ENCODE measurements at regions not wholly inside any gene's neighbourhood (a gene's known extent, or its start where the extent isn't known, plus 50 kb on each side); places are given as distances from the start of the nearest gene placed in this dataset.

DNA sequence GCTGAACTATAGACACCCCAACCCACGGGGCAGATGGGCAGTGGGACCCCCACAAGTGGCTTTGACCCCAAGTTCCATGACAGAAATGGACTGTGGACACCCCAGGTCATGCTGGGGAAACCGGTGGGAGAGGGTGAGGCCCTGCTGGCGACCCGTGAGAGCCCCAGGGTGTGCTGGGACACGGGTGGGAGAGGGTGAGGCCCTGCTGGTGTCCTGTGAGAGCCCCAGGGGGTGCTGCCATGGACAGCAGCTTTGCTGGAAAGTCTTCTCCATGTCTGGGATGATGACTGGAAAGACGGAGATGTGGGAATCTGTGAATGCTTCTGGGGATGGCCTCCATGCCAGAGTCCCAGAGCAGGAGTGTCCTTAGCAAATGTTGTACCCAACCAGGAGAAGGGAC, 148.4 kb downstream of the URI1 start:
- TF ChIP-seq, protein P1, sequence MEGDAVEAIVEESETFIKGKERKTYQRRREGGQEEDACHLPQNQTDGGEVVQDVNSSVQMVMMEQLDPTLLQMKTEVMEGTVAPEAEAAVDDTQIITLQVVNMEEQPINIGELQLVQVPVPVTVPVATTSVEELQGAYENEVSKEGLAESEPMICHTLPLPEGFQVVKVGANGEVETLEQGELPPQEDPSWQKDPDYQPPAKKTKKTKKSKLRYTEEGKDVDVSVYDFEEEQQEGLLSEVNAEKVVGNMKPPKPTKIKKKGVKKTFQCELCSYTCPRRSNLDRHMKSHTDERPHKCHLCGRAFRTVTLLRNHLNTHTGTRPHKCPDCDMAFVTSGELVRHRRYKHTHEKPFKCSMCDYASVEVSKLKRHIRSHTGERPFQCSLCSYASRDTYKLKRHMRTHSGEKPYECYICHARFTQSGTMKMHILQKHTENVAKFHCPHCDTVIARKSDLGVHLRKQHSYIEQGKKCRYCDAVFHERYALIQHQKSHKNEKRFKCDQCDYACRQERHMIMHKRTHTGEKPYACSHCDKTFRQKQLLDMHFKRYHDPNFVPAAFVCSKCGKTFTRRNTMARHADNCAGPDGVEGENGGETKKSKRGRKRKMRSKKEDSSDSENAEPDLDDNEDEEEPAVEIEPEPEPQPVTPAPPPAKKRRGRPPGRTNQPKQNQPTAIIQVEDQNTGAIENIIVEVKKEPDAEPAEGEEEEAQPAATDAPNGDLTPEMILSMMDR (IDR thresholded peaks at IDR 0.05) = no peak
- DNase-seq (ENCODE audit: low spot score) (no peak), ATAC-seq (ENCODE audit: low FRiP score) (no peak)

GRCh38 chr19:30090963-30091362, 148.9 kb downstream of the URI1 start:
- no peak for DNase-seq (ENCODE audit: low spot score)
- no peak for ATAC-seq (ENCODE audit: low FRiP score)
- TF ChIP-seq, protein P1 (IDR thresholded peaks at IDR 0.05) = no peak

DNA sequence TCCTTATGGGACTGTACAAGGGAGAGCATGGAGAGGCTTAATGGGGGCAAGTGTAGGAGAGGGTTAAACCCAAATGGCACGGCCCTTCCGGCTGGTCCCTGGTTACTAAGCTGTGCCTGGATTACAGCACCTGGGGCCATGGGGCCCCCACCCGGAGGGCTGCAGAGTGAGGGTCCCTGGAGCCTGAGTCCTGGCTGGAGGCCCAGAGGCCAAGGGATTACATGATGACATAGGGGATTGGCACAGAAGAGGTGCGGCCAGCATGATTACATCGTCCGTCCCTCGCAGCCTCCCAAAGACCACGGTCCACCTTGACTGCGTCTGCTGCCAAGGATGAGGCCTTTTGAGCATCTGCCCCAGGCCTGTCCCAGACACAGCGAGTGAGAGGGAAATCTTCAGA, 149.4 kb downstream of the URI1 start:
- TF ChIP-seq, protein P1 (IDR thresholded peaks at IDR 0.05) = no peak
- ATAC-seq (ENCODE audit: low FRiP score) = no peak
- no peak for DNase-seq (ENCODE audit: low spot score)

DNA sequence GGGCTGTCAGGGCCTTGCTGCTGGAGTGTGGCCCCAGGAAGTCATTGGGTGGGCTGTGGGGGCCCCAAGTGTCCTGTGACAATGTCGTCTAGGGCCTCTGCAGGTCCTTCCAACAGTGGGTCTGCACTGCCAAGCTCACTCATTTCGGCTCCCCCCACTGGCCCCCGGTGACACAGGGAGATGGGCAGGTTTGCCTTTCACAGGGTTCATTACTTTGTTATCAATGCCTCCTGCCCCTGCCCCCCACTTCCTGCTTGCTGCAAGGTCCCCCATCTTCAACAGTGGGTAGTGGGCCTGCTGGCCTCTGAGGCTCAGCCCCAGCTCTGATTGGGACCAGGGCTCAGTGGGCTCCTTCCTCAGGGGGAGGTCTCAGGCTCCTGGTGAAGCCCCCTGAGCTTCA, 149.8 kb downstream of the URI1 start:
- DNase-seq (ENCODE audit: low spot score) = no peak
- TF ChIP-seq, protein P1 (IDR thresholded peaks at IDR 0.05) = no peak
- ATAC-seq (ENCODE audit: low FRiP score) = no peak

GRCh38 chr19:30092721-30093569, 150.9 kb downstream of the URI1 start:
- DNase-seq (ENCODE audit: low spot score) (no peak), ATAC-seq (ENCODE audit: low FRiP score) (no peak)
- TF ChIP-seq, protein P1 (IDR thresholded peaks at IDR 0.05) = no peak

DNA sequence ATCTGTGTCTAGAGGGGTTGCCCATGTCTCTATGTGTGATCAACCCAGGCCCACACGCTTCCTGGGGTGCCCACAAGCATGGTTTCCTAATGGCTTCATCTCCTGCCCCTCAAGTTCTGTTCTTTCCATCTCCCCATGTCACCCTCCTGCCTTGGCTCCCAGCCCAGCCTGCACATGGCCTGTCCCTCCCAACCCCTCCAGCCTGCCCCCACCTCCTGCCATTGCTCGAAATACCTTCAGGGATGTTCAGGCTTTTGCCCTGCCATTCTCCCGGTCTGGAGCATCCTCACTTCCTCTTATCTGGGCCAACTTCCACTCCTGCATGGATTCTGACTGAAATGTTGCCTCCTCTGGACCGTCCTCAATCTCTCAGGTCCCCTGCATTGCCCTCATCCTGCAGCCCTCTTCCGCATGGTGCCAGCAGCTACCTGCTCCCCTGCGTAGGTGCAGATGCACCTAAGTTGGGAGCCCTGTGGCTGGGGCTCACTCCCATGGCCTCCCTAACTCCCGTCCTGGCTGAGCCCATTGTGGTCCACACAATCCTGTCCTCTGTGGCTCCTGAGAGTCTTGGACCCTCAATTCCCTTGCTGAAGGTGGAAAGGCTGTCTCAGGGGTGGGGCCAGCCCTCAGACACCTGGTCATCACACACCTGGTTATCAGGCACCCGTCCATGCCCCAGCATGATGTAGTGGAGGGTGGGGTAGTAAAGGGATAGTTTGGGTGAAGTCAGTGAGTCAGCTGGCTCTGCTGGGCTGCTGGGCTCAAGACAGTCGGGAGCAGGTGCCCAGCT, 152.1 kb downstream of the URI1 start:
- DNase-seq (ENCODE audit: low spot score) = no peak
- TF ChIP-seq, protein P1 (IDR thresholded peaks at IDR 0.05) = no peak
- ATAC-seq (ENCODE audit: low FRiP score) = no peak

Data from omental fat pad (tissue), 3 donors.